ENCODE measurements at regions not wholly inside any gene's neighbourhood (a gene's known extent, or its start where the extent isn't known, plus 50 kb on each side); places are given as distances from the start of the nearest gene placed in this dataset.

DNA sequence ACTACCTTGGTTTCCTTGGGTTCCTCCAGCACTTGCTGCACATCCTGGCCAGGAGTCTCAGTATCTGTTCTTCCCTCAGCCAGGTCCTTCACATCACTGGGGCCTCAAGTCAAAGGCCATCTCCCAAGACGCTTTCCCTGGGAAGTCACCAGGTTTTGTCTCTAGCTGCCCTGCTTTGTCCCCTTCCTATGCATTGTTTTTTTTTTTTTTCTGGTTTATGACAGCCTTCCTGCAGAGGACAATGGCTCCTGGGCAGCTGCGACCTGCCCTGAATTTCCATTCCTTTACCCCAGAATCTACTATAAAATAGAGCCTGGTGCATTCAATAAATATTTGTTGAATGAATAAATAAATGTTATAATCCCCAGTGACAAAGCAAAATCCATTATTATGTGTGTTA, 687.3 kb downstream of the QKI start:
- TF ChIP-seq EZH2 (IDR thresholded peaks at IDR 0.05; ENCODE audit: insufficient read depth, poor library complexity, severe bottlenecking) (no peak), EZH2phosphoT487 (IDR thresholded peaks at IDR 0.05; ENCODE audit: insufficient read depth, low read depth) (no peak)
